Loucy (cell line): ENCODE measurements at regions not wholly inside any gene's neighbourhood (a gene's known extent, or its start where the extent isn't known, plus 50 kb on each side); places are given as distances from the start of the nearest gene placed in this dataset.

ENCODE experiments used
- EZH2phosphoT487 ChIP-seq: fragments of 200-600 bp; IDR thresholded peaks from 2 replicates; pipeline ENCODE4 v1.6.1; 2018; ENCODE audit warnings: antibody characterized with exemption, mild to moderate bottlenecking, moderate library complexity, borderline replicate concordance
- TF ChIP-seq, protein P1 (sequence below): fragments of 200-600 bp; sonication (generic); conservative IDR thresholded peaks from 2 replicates; pipeline ENCODE4 v1.5.1; 2014; ENCODE audit warnings: mild to moderate bottlenecking, antibody characterized with exemption, low read length

DNA sequence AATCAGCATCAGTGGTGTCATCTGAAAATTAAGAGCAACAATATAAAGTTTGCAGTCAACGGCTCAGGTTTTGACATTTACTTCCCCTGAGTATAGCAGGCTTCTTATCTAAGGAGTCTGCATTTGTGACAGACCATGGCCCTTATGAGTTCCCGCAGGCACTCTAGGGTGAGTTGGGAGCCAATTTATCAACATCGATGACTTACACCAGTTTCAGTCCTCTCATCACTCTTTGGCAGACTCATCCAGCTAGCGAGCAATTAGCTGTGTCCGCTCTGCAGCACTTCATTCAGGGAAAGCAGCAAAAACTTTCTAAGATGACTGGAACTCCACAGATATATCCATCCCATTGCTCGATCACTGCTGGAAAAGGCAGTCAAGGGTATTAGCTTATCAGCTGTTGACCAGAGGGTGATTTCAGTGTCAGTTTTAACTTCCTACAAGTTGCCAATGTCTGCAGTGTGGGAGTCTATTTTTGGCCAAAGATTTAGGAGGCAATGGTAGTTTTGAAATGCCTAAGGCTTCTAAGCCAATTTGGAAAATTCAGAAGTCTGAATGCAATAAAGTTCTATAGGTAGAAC, 625.1 kb upstream of the TENM3 start:
- TF ChIP-seq, protein P1, sequence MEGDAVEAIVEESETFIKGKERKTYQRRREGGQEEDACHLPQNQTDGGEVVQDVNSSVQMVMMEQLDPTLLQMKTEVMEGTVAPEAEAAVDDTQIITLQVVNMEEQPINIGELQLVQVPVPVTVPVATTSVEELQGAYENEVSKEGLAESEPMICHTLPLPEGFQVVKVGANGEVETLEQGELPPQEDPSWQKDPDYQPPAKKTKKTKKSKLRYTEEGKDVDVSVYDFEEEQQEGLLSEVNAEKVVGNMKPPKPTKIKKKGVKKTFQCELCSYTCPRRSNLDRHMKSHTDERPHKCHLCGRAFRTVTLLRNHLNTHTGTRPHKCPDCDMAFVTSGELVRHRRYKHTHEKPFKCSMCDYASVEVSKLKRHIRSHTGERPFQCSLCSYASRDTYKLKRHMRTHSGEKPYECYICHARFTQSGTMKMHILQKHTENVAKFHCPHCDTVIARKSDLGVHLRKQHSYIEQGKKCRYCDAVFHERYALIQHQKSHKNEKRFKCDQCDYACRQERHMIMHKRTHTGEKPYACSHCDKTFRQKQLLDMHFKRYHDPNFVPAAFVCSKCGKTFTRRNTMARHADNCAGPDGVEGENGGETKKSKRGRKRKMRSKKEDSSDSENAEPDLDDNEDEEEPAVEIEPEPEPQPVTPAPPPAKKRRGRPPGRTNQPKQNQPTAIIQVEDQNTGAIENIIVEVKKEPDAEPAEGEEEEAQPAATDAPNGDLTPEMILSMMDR = no peak
- no peak for TF ChIP-seq EZH2phosphoT487
